Spinal cord (tissue), 9 donors: ENCODE measurements at regions not wholly inside any gene's neighbourhood (a gene's known extent, or its start where the extent isn't known, plus 50 kb on each side); places are given as distances from the start of the nearest gene placed in this dataset.

Experiments used
- DNase-seq, 6 donors: peaks; one replicate each; pipeline versions ENCODE4 v3.0.0 to v3.0.0-alpha.2; 2013 to 2015; ENCODE audit warnings: low spot score in 6 of 6, low read depth in 4 of 6
- H3K27ac ChIP-seq: one replicate; pipeline ENCODE4 v1.5.1; 2013; ENCODE audit warnings: low read depth, low read length, control low read depth
- H3K27me3 ChIP-seq: one replicate; pipeline ENCODE4 v1.6.1; 2013; ENCODE audit warnings: low read length; ENCODE audit not compliant: control insufficient read depth, insufficient read depth
- H3K36me3 ChIP-seq: one replicate; pipeline ENCODE4 v1.6.1; 2013; ENCODE audit warnings: low read length; ENCODE audit not compliant: control insufficient read depth, insufficient read depth
- H3K4me1 ChIP-seq: one replicate; pipeline ENCODE4 v1.6.1; 2013; ENCODE audit warnings: low read length; ENCODE audit not compliant: control insufficient read depth, insufficient read depth
- H3K4me3 ChIP-seq: one replicate; pipeline ENCODE4 v1.5.1; 2013; ENCODE audit warnings: low read depth, low read length, control low read depth
- H3K9me3 ChIP-seq: one replicate; pipeline ENCODE4 v1.6.1; 2013; ENCODE audit warnings: low read length; ENCODE audit not compliant: control insufficient read depth, insufficient read depth
- WGBS: methylation state at CpG from one replicate; pipeline ENCODE4 v1.1.5; 2013; ENCODE audit warnings: missing lambda C conversion rate; ENCODE audit not compliant: insufficient coverage; 5-methylcytosine and 5-hydroxymethylcytosine counted together
- donor health status: healthy.

- Histone ChIP-seq H3K27me3 (no peaks in the 10 kb centered on the region), H3K4me1 (no peaks in the 10 kb centered on the region), H3K27ac (no peak overlapping the region), H3K4me3 (no peak overlapping the region), H3K36me3 (no peaks in the 10 kb centered on the region), H3K9me3 (no peaks in the 10 kb centered on the region)
- 93% methylated on average over 2 of the region's 7 CpGs for WGBS
- peak in 1 of 6 donors; percentile 79 for DNase-seq
Measured at GRCh38 chr11:111000400-111001080, 245.0 kb upstream of the POU2AF2 start.

DNA sequence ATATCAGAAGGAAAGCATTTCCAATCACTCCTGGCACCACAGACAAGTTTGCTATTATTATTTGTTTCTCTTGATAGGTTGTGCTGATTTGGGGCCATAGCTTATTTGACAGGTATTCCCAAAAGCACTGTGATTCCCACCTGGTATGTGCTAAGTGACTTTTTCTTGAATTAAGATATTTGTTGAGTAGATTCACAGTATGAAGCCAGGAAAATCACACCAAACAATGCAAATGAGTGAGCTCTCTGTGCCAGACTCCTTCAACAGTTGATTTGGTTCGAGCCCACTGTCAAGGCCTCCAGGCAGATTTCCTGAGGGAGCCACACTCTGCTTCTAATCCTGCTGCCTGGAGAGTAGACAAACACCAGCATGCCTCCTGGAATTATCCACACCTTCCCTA, 253.0 kb upstream of the POU2AF2 start:
- 17% methylated on average over 1 of the region's 1 CpG for WGBS
- Histone ChIP-seq H3K4me1 (peaks cover 6% of the 10 kb centered on the region), H3K27me3 (no peaks in the 10 kb centered on the region), H3K9me3 (no peaks in the 10 kb centered on the region), H3K4me3 (no peak overlapping the region), H3K27ac (peak overlapping the region; percentile 18), H3K36me3 (no peaks in the 10 kb centered on the region)
- DNase-seq, result peak in 2 of 6 donors; percentile 23 to 32

DNA sequence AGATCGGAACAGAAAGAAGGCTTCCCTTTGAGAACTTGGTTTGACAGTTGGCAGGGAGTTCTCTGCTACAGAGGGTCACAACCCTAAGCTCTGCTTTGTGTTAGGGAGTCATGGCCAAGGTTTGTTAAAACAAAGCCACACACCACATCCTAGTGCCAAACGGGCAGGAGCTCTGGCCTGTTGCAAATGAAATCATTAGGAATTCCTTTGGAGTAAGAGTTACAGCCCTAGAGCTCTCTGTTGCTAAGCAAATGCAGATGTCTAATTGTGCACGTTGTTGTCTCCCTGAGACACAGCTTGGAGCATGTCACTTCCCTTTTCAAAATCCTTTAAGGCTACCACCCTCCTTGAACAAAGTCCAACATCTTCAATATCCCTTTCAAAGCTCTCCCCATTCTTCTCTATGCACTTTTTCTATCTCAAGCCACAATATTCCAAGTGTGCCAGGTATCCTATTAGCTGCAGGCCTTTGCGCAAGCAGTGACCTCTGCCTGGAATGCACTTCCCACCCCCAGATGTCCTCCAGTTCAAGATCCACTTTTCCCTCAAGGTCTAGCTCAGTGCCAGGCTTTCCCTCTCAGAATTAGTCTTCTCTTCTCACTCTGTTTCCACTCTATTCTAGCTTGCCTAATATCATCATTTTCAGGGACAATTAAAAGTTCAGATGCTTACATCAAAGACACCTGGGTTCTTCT, 253.7 kb upstream of the POU2AF2 start:
- peak overlapping the region; percentile 62 for H3K27ac ChIP-seq
- no peaks in the 10 kb centered on the region for H3K9me3 ChIP-seq
- 36% methylated on average over 3 of the region's 4 CpGs for WGBS
- H3K4me1 ChIP-seq, result peaks cover 6% of the 10 kb centered on the region
- H3K27me3 ChIP-seq, result no peaks in the 10 kb centered on the region
- peak in 4 of 6 donors; percentile 54 to 86 (median 72) for DNase-seq
- H3K4me3 ChIP-seq, result no peak overlapping the region
- H3K36me3 ChIP-seq, result no peaks in the 10 kb centered on the region

- no peak overlapping the region for H3K4me3 ChIP-seq
- no peaks in the 10 kb centered on the region for H3K27me3 ChIP-seq
- WGBS, result no CpG with 5 or more reads among the region's 3 CpGs
- H3K36me3 ChIP-seq, result no peaks in the 10 kb centered on the region
- no peak overlapping the region for H3K27ac ChIP-seq
- H3K4me1 ChIP-seq, result peaks cover 6% of the 10 kb centered on the region
- no peak for DNase-seq
- no peaks in the 10 kb centered on the region for H3K9me3 ChIP-seq
Measured at GRCh38 chr11:110990311-110990710, 255.2 kb upstream of the POU2AF2 start.

DNA sequence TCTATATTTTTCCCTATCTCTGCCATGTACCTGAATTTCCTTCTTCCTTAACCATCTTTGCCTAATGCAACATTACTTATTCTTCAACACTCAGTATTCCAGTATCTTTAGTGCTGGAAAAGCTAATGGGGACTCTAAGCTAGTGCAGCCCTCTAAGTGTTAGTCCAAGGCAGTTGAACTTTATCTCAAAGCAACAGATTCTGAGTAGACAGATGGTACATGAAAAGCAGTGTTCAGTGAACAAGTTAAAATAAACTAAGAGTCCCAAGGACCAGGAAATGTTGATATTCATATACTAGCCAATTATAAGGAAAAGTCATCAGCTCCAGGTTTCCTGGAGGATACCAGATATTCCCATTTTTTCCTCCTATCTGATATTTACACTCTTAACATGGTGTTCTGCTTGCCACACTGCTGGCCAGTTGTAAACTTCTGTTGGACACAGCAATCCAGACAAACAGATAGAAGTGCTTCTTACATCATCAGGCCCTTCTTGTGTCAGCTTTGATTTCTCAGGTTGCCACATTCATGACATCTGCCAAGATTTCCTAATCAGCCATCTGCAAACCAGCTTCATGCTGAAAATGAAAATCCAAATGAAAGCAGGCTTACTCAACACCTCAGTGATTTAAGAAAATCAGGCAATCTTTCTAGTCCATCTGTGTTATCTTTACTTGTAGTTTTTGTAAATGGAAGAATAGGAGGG, 255.9 kb upstream of the POU2AF2 start:
- Histone ChIP-seq H3K27me3 (no peaks in the 10 kb centered on the region), H3K4me3 (no peak overlapping the region), H3K4me1 (peaks cover 6% of the 10 kb centered on the region), H3K9me3 (no peaks in the 10 kb centered on the region), H3K36me3 (no peaks in the 10 kb centered on the region), H3K27ac (no peak overlapping the region)
- peak in 1 of 6 donors; percentile 72 for DNase-seq

- no peak for DNase-seq
- H3K27ac ChIP-seq, result no peak overlapping the region
- no peak overlapping the region for H3K4me3 ChIP-seq
- H3K9me3 ChIP-seq, result no peaks in the 10 kb centered on the region
- peaks cover 6% of the 10 kb centered on the region for H3K4me1 ChIP-seq
- H3K27me3 ChIP-seq, result no peaks in the 10 kb centered on the region
- H3K36me3 ChIP-seq, result no peaks in the 10 kb centered on the region
- no CpG with 5 or more reads among the region's 3 CpGs for WGBS
Measured at GRCh38 chr11:110988671-110989070, 256.9 kb upstream of the POU2AF2 start.

DNA sequence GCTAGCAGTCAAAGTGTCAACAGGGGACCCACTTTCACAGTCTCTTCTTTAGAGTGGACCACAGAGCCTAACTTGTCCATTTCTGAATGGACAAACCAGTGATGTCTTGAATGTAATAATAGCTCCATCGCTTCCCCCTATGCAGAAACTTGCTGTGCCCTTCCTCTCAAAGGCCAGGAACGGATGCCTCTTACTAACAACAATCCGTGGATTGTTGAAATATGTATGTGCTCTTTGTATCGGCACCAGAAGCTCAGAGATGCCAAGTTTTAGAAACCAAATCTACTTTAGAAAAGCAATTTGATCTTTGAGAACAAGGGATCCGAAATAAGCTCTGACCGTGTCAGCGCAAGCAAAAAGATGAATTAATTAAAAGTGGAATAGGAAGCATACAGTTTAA, 259.5 kb upstream of the POU2AF2 start:
- Histone ChIP-seq H3K4me3 (no peak overlapping the region), H3K9me3 (no peaks in the 10 kb centered on the region), H3K27ac (no peak overlapping the region), H3K27me3 (no peaks in the 10 kb centered on the region), H3K36me3 (no peaks in the 10 kb centered on the region), H3K4me1 (no peaks in the 10 kb centered on the region)
- WGBS, result no CpG with 5 or more reads among the region's 7 CpGs
- DNase-seq, result peak in 1 of 6 donors; percentile 24

- Histone ChIP-seq H3K27me3 (no peaks in the 10 kb centered on the region), H3K4me1 (no peaks in the 10 kb centered on the region), H3K9me3 (no peaks in the 10 kb centered on the region), H3K27ac (no peak overlapping the region), H3K36me3 (no peaks in the 10 kb centered on the region), H3K4me3 (no peak overlapping the region)
- DNase-seq, result no peak
Measured at GRCh38 chr11:110985547-110985946, 260.0 kb upstream of the POU2AF2 start.

GRCh38 chr11:110984693-110985092, 260.8 kb upstream of the POU2AF2 start:
- H3K27ac ChIP-seq, result no peak overlapping the region
- H3K4me1 ChIP-seq, result no peaks in the 10 kb centered on the region
- WGBS, result 67% methylated on average over 1 of the region's 1 CpG
- no peak for DNase-seq
- no peaks in the 10 kb centered on the region for H3K36me3 ChIP-seq
- no peaks in the 10 kb centered on the region for H3K27me3 ChIP-seq
- H3K9me3 ChIP-seq, result no peaks in the 10 kb centered on the region
- H3K4me3 ChIP-seq, result no peak overlapping the region

DNA sequence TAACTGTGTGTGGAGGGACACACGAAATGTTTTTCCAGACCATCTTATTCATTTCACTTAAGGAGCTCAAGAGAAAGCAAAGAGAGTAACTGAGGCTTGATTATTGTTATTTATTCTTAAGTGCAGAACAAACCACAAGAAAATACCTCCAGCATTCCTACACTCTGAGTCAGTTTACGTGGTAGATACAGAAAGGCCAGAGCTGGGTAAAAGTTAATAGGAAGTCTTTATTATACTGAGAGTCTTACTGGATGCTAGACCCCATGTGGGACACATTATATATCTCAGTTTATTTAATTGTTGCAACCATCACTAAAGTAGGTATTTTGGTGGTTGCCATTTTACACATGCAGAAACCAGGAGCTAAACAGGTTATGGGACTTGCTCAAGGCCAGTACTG, 261.4 kb upstream of the POU2AF2 start:
- no CpG with 5 or more reads among the region's 2 CpGs for WGBS
- H3K27me3 ChIP-seq, result no peaks in the 10 kb centered on the region
- no peak overlapping the region for H3K27ac ChIP-seq
- no peaks in the 10 kb centered on the region for H3K36me3 ChIP-seq
- H3K4me1 ChIP-seq, result no peaks in the 10 kb centered on the region
- no peak for DNase-seq
- no peak overlapping the region for H3K4me3 ChIP-seq
- H3K9me3 ChIP-seq, result no peaks in the 10 kb centered on the region
